Liver (tissue), 8 donors: ENCODE measurements at regions not wholly inside any gene's neighbourhood (a gene's known extent, or its start where the extent isn't known, plus 50 kb on each side); places are given as distances from the start of the nearest gene placed in this dataset.

Source experiments
- DNase-seq: peaks from one replicate; pipeline ENCODE4 v3.0.0-alpha.2; 2017; ENCODE audit warnings: low spot score
- H3K27ac ChIP-seq, 2 donors: one replicate each; pipeline ENCODE4 v1.7.0; 2013; ENCODE audit warnings: inconsistent platforms in 2 of 2, low read length in 2 of 2, control low read depth in 1 of 2, low read depth in 1 of 2, mild to moderate bottlenecking in 1 of 2
- H3K27me3 ChIP-seq, 4 donors: one replicate each; pipeline versions ENCODE4 v1.6.1 to v1.7.0; 2013; ENCODE audit warnings: low read length in 3 of 4, inconsistent platforms in 1 of 4, mild to moderate bottlenecking in 1 of 4, moderate library complexity in 1 of 4; ENCODE audit not compliant: control insufficient read depth in 4 of 4, insufficient read depth in 4 of 4
- H3K36me3 ChIP-seq, 4 donors: one replicate each; pipeline versions ENCODE4 v1.6.1 to v1.7.0; 2013; ENCODE audit warnings: low read length in 3 of 4, mild to moderate bottlenecking in 3 of 4, low read depth in 1 of 4, moderate library complexity in 1 of 4; ENCODE audit not compliant: control insufficient read depth in 4 of 4, insufficient read depth in 3 of 4
- H3K4me1 ChIP-seq, 4 donors: one replicate each; pipeline versions ENCODE4 v1.6.1 to v1.7.0; 2013; ENCODE audit warnings: low read length in 3 of 4, mild to moderate bottlenecking in 3 of 4, moderate library complexity in 1 of 4; ENCODE audit not compliant: control insufficient read depth in 4 of 4, insufficient read depth in 4 of 4
- H3K4me3 ChIP-seq, 3 donors: one replicate each; pipeline versions ENCODE4 v1.6.1 to v1.7.0; 2013; ENCODE audit warnings: low read length in 3 of 3, control low read depth in 1 of 3, low read depth in 1 of 3, mild to moderate bottlenecking in 1 of 3
- H3K9ac ChIP-seq, 2 donors: one replicate each; pipeline ENCODE4 v1.7.0; 2013; ENCODE audit warnings: low read length in 2 of 2, mild to moderate bottlenecking in 2 of 2, moderate library complexity in 2 of 2, control low read depth in 1 of 2, low read depth in 1 of 2
- H3K9me3 ChIP-seq, 4 donors: one replicate each; pipeline versions ENCODE4 v1.6.1 to v1.7.0; 2013; ENCODE audit warnings: low read length in 3 of 4; ENCODE audit not compliant: control insufficient read depth in 4 of 4
- CTCF ChIP-seq: fragments of 150-350 bp; IDR thresholded peaks from 2 replicates; pipeline ENCODE4 v1.5.1; 2017; ENCODE audit warnings: improper control_type of control experiment, low read depth, low read length; ENCODE audit not compliant: missing input control
- FOXA1 ChIP-seq: IDR thresholded peaks from 2 replicates; pipeline ENCODE4 v1.6.1; 2016; ENCODE audit warnings: antibody characterized with exemption
- FOXA2 ChIP-seq: IDR thresholded peaks from 2 replicates; pipeline ENCODE4 v1.6.1; 2016; ENCODE audit warnings: antibody characterized with exemption
- HNF4G ChIP-seq: IDR thresholded peaks from 2 replicates; pipeline ENCODE4 v1.6.1; 2016; ENCODE audit warnings: antibody characterized with exemption
- JUND ChIP-seq, 2 donors: IDR thresholded peaks; 2 replicates each; pipeline ENCODE4 v1.6.1; 2016; ENCODE audit warnings: antibody characterized with exemption in 2 of 2
- NR2F2 ChIP-seq: IDR thresholded peaks from 2 replicates; pipeline ENCODE4 v1.6.1; 2016; ENCODE audit warnings: antibody characterized with exemption
- RAD21 ChIP-seq, 2 donors: IDR thresholded peaks; 2 replicates each; pipeline ENCODE4 v1.6.1; 2016; ENCODE audit warnings: antibody characterized with exemption in 2 of 2, mild to moderate bottlenecking in 2 of 2
- REST ChIP-seq: IDR thresholded peaks from 2 replicates; pipeline ENCODE4 v1.6.1; 2016; ENCODE audit warnings: antibody characterized with exemption, mild to moderate bottlenecking
- RXRA ChIP-seq, 2 donors: IDR thresholded peaks; 2 replicates each; pipeline ENCODE4 v1.6.1; 2017 to 2018; ENCODE audit warnings: antibody characterized with exemption in 2 of 2, mild to moderate bottlenecking in 1 of 2
- SP1 ChIP-seq: IDR thresholded peaks from 2 replicates; pipeline ENCODE4 v1.6.1; 2018; ENCODE audit warnings: antibody characterized with exemption, mild to moderate bottlenecking
- TAF1 ChIP-seq: conservative IDR thresholded peaks from 2 replicates; pipeline ENCODE4 v1.6.1; 2016; ENCODE audit warnings: antibody characterized with exemption, mild to moderate bottlenecking
- ZBTB33 ChIP-seq: IDR thresholded peaks from 2 replicates; pipeline ENCODE4 v1.6.1; 2016; ENCODE audit warnings: antibody characterized with exemption
- WGBS: extraction: QIAGEN DNeasy Blood & Tissue Kit; methylation state at CpG from one replicate; pipeline ENCODE4 v1.1.7; 2013; 5-methylcytosine and 5-hydroxymethylcytosine counted together
- donor health status: healthy.
- donor health status: healthy.
- donor health status: healthy.
- donor health status: healthy.
- donor health status: healthy.

- no peaks in the 10 kb centered on the region for H3K27me3 ChIP-seq
- DNase-seq, result no peak
- H3K27ac ChIP-seq, result no peak overlapping the region
- no peaks in the 10 kb centered on the region for H3K4me1 ChIP-seq
- H3K9me3 ChIP-seq, result no peaks in the 10 kb centered on the region
- H3K36me3 ChIP-seq, result no peaks in the 10 kb centered on the region
- H3K4me3 ChIP-seq, result no peak overlapping the region
- H3K9ac ChIP-seq, result no peak overlapping the region
- no peak for TF ChIP-seq TAF1
- TF ChIP-seq SP1, result no peak
- TF ChIP-seq REST, result no peak
- TF ChIP-seq HNF4G, result no peak
- TF ChIP-seq CTCF, result no peak
- no peak for TF ChIP-seq ZBTB33
- TF ChIP-seq FOXA2, result no peak
- no peak for TF ChIP-seq FOXA1
- no peak for TF ChIP-seq JUND (IDR thresholded peaks at IDR 0.05)
- no peak for TF ChIP-seq RXRA (IDR thresholded peaks at IDR 0.05)
- no peak for TF ChIP-seq NR2F2
- TF ChIP-seq RAD21 (IDR thresholded peaks at IDR 0.05), result no peak
- WGBS, result 57% methylated on average over 5 of the region's 5 CpGs
Observed at GRCh38 chr18:71242981-71243380, 954.1 kb downstream of the SOCS6 start.

- no peak for DNase-seq
- Histone ChIP-seq H3K36me3 (no peaks in the 10 kb centered on the region), H3K27ac (no peak overlapping the region), H3K9me3 (no peaks in the 10 kb centered on the region), H3K9ac (no peak overlapping the region), H3K4me1 (no peaks in the 10 kb centered on the region), H3K27me3 (no peaks in the 10 kb centered on the region), H3K4me3 (no peak overlapping the region)
- 68% methylated on average over 11 of the region's 11 CpGs for WGBS
- TF ChIP-seq RXRA (IDR thresholded peaks at IDR 0.05) (no peak), REST (no peak), NR2F2 (no peak)
Observed at GRCh38 chr18:71238974-71239624, 950.3 kb downstream of the SOCS6 start.
